ENCODE measurements at regions not wholly inside any gene's neighbourhood (a gene's known extent, or its start where the extent isn't known, plus 50 kb on each side); places are given as distances from the start of the nearest gene placed in this dataset.

- Histone ChIP-seq H3K4me1 (ENCODE audit: insufficient read depth, low read length) (no peaks in the 10 kb centered on the region), H2BK120ac (ENCODE audit: low read depth, low read length, poor library complexity, severe bottlenecking) (no peak overlapping the region), H3K18ac (ENCODE audit: insufficient read length, low read depth, low read length) (peak overlapping the region; percentile 44), H2BK15ac (ENCODE audit: low read depth, low read length) (no peak overlapping the region), H4K91ac (ENCODE audit: insufficient read length, low read depth, low read length) (no peak overlapping the region), H3K23ac (ENCODE audit: insufficient read length, low read depth, low read length) (no peak overlapping the region), H3K9ac (ENCODE audit: extremely low read depth, insufficient read length, low read length) (no peak overlapping the region), H3K4me2 (ENCODE audit: insufficient read depth, insufficient read length, low read length) (no peak overlapping the region), H2AK5ac (ENCODE audit: insufficient read length, low read length) (no peak overlapping the region), H2BK5ac (ENCODE audit: insufficient read length, low read length) (no peak overlapping the region), H3K27ac (ENCODE audit: insufficient read length, low read depth, low read length) (no peak overlapping the region), H3K27me3 (ENCODE audit: insufficient read depth, low read length) (no peaks in the 10 kb centered on the region), H3K14ac (ENCODE audit: insufficient read depth, low read length) (no peak overlapping the region), H3K56ac (ENCODE audit: insufficient read length, low read depth, low read length) (no peak overlapping the region), H4K8ac (replicated peaks; ENCODE audit: insufficient read length, low read depth, low read length) (no peak overlapping the region), H3K79me2 (ENCODE audit: insufficient read depth, low read length) (no peaks in the 10 kb centered on the region), H4K20me1 (ENCODE audit: control insufficient read depth, insufficient read depth, insufficient read length) (no peaks in the 10 kb centered on the region), H2BK20ac (ENCODE audit: low read depth, low read length, poor library complexity, severe bottlenecking) (no peak overlapping the region), H3K4ac (ENCODE audit: low read depth, low read length) (no peak overlapping the region), H2BK12ac (ENCODE audit: insufficient read length, low read depth, low read length) (no peak overlapping the region), H3T11ph (ENCODE audit: low read length) (no peak overlapping the region), H3K23me2 (ENCODE audit: insufficient read length, low read depth, low read length, poor library complexity, severe bottlenecking) (peaks cover 3% of the 10 kb centered on the region), H2AFZ (ENCODE audit: low read length) (no peak overlapping the region), H3K9me3 (ENCODE audit: control insufficient read depth, low read depth, low read length) (no peaks in the 10 kb centered on the region), H4K5ac (ENCODE audit: insufficient read length, low read depth, low read length) (no peak overlapping the region), H3K79me1 (ENCODE audit: insufficient read depth, low read depth, low read length, poor library complexity, severe bottlenecking) (no peaks in the 10 kb centered on the region)
- no peak for DNase-seq
- no peak overlapping the region for H3K27ac Mint-ChIP-seq
- no peaks in the 10 kb centered on the region; a peak in 1 of 5 replicates for H3K9me3 Mint-ChIP-seq
- no CpG with 5 or more reads among the region's 3 CpGs for WGBS (ENCODE audit: extremely low coverage, insufficient read length, low lambda C conversion rate)
- TF ChIP-seq, protein P1, sequence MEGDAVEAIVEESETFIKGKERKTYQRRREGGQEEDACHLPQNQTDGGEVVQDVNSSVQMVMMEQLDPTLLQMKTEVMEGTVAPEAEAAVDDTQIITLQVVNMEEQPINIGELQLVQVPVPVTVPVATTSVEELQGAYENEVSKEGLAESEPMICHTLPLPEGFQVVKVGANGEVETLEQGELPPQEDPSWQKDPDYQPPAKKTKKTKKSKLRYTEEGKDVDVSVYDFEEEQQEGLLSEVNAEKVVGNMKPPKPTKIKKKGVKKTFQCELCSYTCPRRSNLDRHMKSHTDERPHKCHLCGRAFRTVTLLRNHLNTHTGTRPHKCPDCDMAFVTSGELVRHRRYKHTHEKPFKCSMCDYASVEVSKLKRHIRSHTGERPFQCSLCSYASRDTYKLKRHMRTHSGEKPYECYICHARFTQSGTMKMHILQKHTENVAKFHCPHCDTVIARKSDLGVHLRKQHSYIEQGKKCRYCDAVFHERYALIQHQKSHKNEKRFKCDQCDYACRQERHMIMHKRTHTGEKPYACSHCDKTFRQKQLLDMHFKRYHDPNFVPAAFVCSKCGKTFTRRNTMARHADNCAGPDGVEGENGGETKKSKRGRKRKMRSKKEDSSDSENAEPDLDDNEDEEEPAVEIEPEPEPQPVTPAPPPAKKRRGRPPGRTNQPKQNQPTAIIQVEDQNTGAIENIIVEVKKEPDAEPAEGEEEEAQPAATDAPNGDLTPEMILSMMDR (conservative IDR thresholded peaks at IDR 0.05): no peak
- H3K4me3 Mint-ChIP-seq: no peak overlapping the region
- H3K36me3 Mint-ChIP-seq (ENCODE audit: insufficient read depth in 1 of 3, low read depth in 3 of 3): no peaks in the 10 kb centered on the region
- peaks cover 6% of the 10 kb centered on the region for H3K27me3 Mint-ChIP-seq (ENCODE audit: low read depth)
- peaks cover 4 to 14% of the 10 kb centered on the region in 2 experiments for H3K4me1 Mint-ChIP-seq
Measured at GRCh38 chr17:79276821-79277220, 202.2 kb downstream of the ENGASE start.

All from H9 (cell line).